ENCODE measurements at regions not wholly inside any gene's neighbourhood (a gene's known extent, or its start where the extent isn't known, plus 50 kb on each side); places are given as distances from the start of the nearest gene placed in this dataset.

DNA sequence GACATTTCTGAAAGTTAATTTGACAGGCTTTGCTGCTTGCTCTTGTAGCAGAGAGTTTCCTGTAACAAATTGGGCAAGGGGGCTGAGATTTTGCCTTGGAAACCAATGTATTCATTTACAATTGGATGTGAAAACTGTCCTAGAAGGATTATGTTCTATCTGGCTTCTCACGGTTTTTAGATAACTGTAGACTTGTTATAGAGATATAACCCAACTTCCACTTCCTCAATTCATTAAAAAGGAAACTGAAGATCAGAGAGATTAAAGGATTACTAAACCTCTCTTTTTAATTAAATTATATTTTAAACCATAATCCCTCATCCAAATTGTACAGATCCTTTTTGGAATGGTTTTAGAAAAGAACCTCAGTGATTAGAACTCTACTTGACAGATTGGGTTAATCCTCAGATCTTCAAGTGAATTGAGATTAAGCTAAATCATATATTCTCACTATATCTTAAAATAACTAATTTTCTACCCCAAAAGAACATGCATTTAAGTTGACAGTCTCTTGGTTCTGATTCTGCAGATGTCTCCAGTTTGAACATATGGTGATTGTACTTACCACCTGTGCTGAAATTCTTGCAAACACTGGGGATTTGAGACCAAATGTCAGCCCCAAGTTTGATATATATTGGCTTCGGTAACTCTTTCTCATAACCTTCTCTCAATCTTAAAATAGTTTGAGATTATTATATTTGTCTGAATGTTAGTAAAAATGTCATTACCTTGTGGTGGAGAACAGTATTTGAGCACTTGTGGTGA lies 130.1 kb upstream of the C9orf72 start (continued):
- TF ChIP-seq ZNF217 (CRISPR knock-in tag; IDR thresholded peaks at IDR 0.05), result no peak

- FAIRE-seq (no peak), ATAC-seq (no peak), DNase-seq (ENCODE audit: extremely low read depth in 1 of 4, low spot score in 3 of 4) (no peak)
- no TSS peak for BruUV-seq (replicated peaks)
- in situ Hi-C loops (cut with MboI) (no loop called here), intact Hi-C loops (cut with micrococcal nuclease) (no loop called here)
- Histone ChIP-seq H3K9ac (ENCODE audit: insufficient read depth in 1 of 2, low read depth in 2 of 2, low read length in 2 of 2) (no peak overlapping the region), H3K27me3 (ENCODE audit: control insufficient read depth in 2 of 2, insufficient read depth in 2 of 2, low read length in 2 of 2) (no peaks in the 10 kb centered on the region), H3K4me1 (replicated peaks in 1 of 2; ENCODE audit: control insufficient read depth in 2 of 2, insufficient read depth in 2 of 2, low read length in 2 of 2) (no peaks in the 10 kb centered on the region), H3K79me2 (ENCODE audit: control insufficient read depth, insufficient read depth, low read length) (no peaks in the 10 kb centered on the region), H2AFZ (ENCODE audit: low read depth, low read length) (no peak overlapping the region), H3K4me3 (no peak overlapping the region), H3K9me3 (replicated peaks; ENCODE audit: control insufficient read depth, insufficient read depth, low read depth, low read length) (no peaks in the 10 kb centered on the region), H3K4me2 (ENCODE audit: insufficient read depth, low read length) (no peak overlapping the region), H4K20me1 (replicated peaks; ENCODE audit: control insufficient read depth, insufficient read depth, low read length) (no peaks in the 10 kb centered on the region), H3K36me3 (ENCODE audit: control insufficient read depth, insufficient read depth, low read length) (no peaks in the 10 kb centered on the region), H3K27ac (ENCODE audit: extremely low read depth, low read depth, low read length) (no peak overlapping the region), H3K9me1 (ENCODE audit: control insufficient read depth, insufficient read depth, low read length) (no peaks in the 10 kb centered on the region)
- CTCF ChIA-PET (ENCODE audit: low intra/inter-chr PET ratio), result no interaction called here
- TF ChIP-seq ETV1 (tag; conservative IDR thresholded peaks at IDR 0.05; ENCODE audit: low read depth), result no peak
- no peak for TF ChIP-seq TSC22D4 (tag; IDR thresholded peaks at IDR 0.05)
- TF ChIP-seq ZNF668 (CRISPR knock-in tag; IDR thresholded peaks at IDR 0.05), result no peak
- no peak for TF ChIP-seq ATF4 (CRISPR knock-in tag; IDR thresholded peaks at IDR 0.05)
- no CpG with 5 or more reads among the region's 2 CpGs for WGBS (ENCODE audit: insufficient coverage, low coverage, missing lambda C conversion rate)
- POLR2A ChIA-PET, result no interaction called here
Observed at GRCh38 chr9:27711241-27711640, 138.0 kb upstream of the C9orf72 start.

Measured in K562 (cell line).